Lung (tissue), 11 donors: ENCODE measurements at regions not wholly inside any gene's neighbourhood (a gene's known extent, or its start where the extent isn't known, plus 50 kb on each side); places are given as distances from the start of the nearest gene placed in this dataset.

Source experiments
- ATAC-seq: fragments of 200-7000 bp; cut with Tn5 transposase; one replicate; pipeline ENCODE4 v1.9.1; 2020; ENCODE audit warnings: moderate number of reproducible peaks; ENCODE audit not compliant: insufficient read depth, low FRiP score
- DNase-seq, 3 donors: peaks; one replicate each; pipeline ENCODE4 v3.0.0-alpha.2; 2013 to 2017
- H3K27ac ChIP-seq, 2 donors: one replicate each; pipeline ENCODE4 v1.5.1; 2013; ENCODE audit warnings: mild to moderate bottlenecking in 2 of 2, moderate library complexity in 2 of 2, control low read depth in 1 of 2, inconsistent platforms in 1 of 2, low read depth in 1 of 2, low read length in 1 of 2
- H3K27me3 ChIP-seq, 3 donors: one replicate each; pipeline ENCODE4 v1.5.1; 2013; ENCODE audit warnings: low read length in 2 of 3; ENCODE audit not compliant: control insufficient read depth in 3 of 3, insufficient read depth in 3 of 3
- H3K36me3 ChIP-seq, 4 donors: one replicate each; pipeline ENCODE4 v1.5.1; 2013; ENCODE audit warnings: low read length in 4 of 4, mild to moderate bottlenecking in 1 of 4, moderate library complexity in 1 of 4; ENCODE audit not compliant: control insufficient read depth in 4 of 4, insufficient read depth in 4 of 4
- H3K4me1 ChIP-seq, 5 donors: one replicate each; pipeline ENCODE4 v1.5.1; 2013; ENCODE audit warnings: low read length in 5 of 5, mild to moderate bottlenecking in 2 of 5, moderate library complexity in 1 of 5; ENCODE audit not compliant: control insufficient read depth in 5 of 5, insufficient read depth in 5 of 5
- H3K4me3 ChIP-seq: one replicate; pipeline ENCODE4 v1.5.1; 2013; ENCODE audit warnings: mild to moderate bottlenecking, control low read depth, moderate library complexity
- H3K9ac ChIP-seq, 2 donors: one replicate each; pipeline ENCODE4 v1.5.1; 2013; ENCODE audit warnings: low read length in 2 of 2, control low read depth in 1 of 2; ENCODE audit not compliant: insufficient read depth in 1 of 2
- H3K9me3 ChIP-seq, 4 donors: one replicate each; pipeline ENCODE4 v1.5.1; 2013; ENCODE audit warnings: low read length in 3 of 4, mild to moderate bottlenecking in 1 of 4, moderate library complexity in 1 of 4; ENCODE audit not compliant: control insufficient read depth in 4 of 4, insufficient read depth in 3 of 4
- WGBS, 2 donors: extraction: QIAGEN DNeasy Blood & Tissue Kit; methylation state at CpG; one replicate each; pipeline ENCODE4 v1.1.7; 2013; 5-methylcytosine and 5-hydroxymethylcytosine counted together
- TF ChIP-seq, protein P1 (sequence below): IDR thresholded peaks from 2 replicates; pipeline ENCODE4 v1.5.1; 2012; ENCODE audit warnings: mild to moderate bottlenecking; ENCODE audit errors: control extremely low read depth, extremely low read depth
- donor health status: control.
- donor health status: control.
- donor health status: Bipolar disorder and iron deficiency.
- donor health status: healthy.
- donor health status: DM: yes; HTN: yes; CAD: no.

DNA sequence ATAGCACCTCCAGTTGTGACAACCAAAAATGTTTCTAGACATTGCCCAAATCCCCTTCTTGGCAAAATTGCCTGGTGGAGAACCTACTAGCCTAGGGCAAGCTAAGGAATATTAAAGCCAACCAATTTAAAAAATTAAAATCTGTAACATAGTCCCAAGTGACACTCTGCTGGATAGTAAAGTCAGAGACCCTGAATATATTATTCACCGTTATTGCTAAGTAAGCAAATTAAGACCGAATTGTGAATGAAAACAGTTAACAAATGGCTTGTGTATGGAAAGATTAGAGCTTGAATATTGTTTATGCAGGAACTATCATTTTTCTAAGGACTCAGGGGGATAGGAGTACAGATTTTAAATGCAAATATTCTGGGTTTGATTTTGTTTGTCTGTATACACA lies 208.1 kb downstream of the DMAC1 start:
- 89 to 90% methylated on average over 2 of the region's 2 CpGs for WGBS, 2 donors
- Histone ChIP-seq H3K9me3 (peaks cover 0 to 14% (median 3%) of the 10 kb centered on the region in 4 donors), H3K4me3 (no peak overlapping the region), H3K9ac (no peak overlapping the region), H3K36me3 (no peaks in the 10 kb centered on the region), H3K4me1 (no peaks in the 10 kb centered on the region), H3K27ac (no peak overlapping the region), H3K27me3 (no peaks in the 10 kb centered on the region)
- TF ChIP-seq, protein P1, sequence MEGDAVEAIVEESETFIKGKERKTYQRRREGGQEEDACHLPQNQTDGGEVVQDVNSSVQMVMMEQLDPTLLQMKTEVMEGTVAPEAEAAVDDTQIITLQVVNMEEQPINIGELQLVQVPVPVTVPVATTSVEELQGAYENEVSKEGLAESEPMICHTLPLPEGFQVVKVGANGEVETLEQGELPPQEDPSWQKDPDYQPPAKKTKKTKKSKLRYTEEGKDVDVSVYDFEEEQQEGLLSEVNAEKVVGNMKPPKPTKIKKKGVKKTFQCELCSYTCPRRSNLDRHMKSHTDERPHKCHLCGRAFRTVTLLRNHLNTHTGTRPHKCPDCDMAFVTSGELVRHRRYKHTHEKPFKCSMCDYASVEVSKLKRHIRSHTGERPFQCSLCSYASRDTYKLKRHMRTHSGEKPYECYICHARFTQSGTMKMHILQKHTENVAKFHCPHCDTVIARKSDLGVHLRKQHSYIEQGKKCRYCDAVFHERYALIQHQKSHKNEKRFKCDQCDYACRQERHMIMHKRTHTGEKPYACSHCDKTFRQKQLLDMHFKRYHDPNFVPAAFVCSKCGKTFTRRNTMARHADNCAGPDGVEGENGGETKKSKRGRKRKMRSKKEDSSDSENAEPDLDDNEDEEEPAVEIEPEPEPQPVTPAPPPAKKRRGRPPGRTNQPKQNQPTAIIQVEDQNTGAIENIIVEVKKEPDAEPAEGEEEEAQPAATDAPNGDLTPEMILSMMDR, result no peak
- ATAC-seq, result no peak
- DNase-seq, result no peak

DNA sequence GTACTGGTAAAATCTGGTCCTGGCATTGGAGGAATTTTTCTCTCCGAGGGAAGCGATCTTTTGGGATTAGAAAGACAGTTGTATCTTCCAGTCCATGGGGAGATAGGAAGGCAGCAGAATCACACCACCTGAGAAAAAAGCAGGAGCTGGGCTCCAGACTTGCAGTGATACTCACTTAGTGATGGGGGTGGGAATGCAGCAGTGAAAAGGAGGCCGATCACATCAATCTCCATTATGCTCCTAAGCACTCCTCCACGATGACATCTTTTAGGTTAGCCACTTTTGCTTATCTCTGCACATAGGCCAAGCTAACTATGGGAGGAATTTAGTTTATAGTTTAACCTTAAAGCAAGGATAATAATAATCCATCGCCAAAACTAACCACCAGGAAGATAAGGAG lies 219.0 kb downstream of the DMAC1 start:
- ATAC-seq (no peak), DNase-seq (no peak)
- no peaks in the 10 kb centered on the region for H3K9me3 ChIP-seq
- no peaks in the 10 kb centered on the region for H3K4me1 ChIP-seq
- no peak overlapping the region for H3K4me3 ChIP-seq
- no peak overlapping the region for H3K9ac ChIP-seq
- H3K27me3 ChIP-seq, result no peaks in the 10 kb centered on the region
- TF ChIP-seq, protein P1, result no peak
- WGBS, 2 donors, result 61 to 93% methylated on average over 5 of the region's 5 CpGs
- H3K36me3 ChIP-seq, result no peaks in the 10 kb centered on the region
- no peak overlapping the region for H3K27ac ChIP-seq

DNA sequence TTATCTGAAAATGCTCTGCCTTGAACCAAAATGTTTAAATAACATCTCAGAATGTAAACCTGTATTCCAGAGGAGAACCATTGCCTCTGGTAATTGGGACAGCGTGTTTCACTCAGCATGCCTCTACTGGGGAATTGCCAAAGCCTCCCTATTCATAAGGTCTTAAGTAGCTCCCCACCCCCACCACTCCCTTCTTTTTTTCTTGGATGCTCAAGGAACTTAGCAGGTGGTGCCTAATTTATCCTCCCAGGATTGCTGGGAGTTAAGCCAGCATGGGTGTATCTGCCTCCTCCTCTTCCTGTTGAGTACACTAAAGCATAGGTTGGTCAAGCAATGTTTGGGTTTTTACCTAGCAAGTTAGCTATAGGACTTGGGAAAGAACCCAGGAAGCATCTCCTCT lies 220.2 kb downstream of the DMAC1 start:
- WGBS, 2 donors, result 85 to 91% methylated on average over 1 of the region's 1 CpG
- no peak for DNase-seq
- TF ChIP-seq, protein P1, result no peak

DNA sequence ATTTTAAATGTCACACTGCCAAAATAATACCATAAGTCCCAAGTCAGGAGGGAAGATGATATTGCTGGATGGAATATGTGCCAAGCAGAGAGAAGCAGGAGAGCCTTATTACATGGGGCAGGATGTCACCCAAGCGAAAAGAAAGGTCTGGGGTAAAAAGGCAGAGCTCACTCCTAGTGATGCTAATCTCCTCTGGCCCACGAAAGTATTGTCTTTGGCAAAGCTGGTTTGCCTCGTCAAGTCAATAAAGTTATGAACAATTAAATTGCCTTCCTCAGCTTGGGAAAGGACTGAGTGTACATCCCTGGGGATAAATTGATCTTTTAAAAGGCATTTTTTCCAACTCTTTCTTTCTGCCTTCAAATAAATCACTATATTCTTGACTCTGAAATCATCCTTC lies 220.6 kb downstream of the DMAC1 start:
- H3K27ac ChIP-seq, result no peak overlapping the region
- no peak overlapping the region for H3K4me3 ChIP-seq
- DNase-seq, result no peak
- H3K9me3 ChIP-seq, result no peaks in the 10 kb centered on the region
- ATAC-seq, result no peak
- no peaks in the 10 kb centered on the region for H3K27me3 ChIP-seq
- 77 to 84% methylated on average over 3 of the region's 3 CpGs for WGBS, 2 donors
- no peak overlapping the region for H3K9ac ChIP-seq
- no peaks in the 10 kb centered on the region for H3K36me3 ChIP-seq
- H3K4me1 ChIP-seq, result no peaks in the 10 kb centered on the region
- TF ChIP-seq, protein P1, result no peak

More for the DNA sequence above, 220.2 kb downstream of the DMAC1 start:
- Histone ChIP-seq H3K36me3 (no peaks in the 10 kb centered on the region), H3K27me3 (no peaks in the 10 kb centered on the region), H3K4me1 (no peaks in the 10 kb centered on the region), H3K9ac (no peak overlapping the region), H3K9me3 (no peaks in the 10 kb centered on the region), H3K4me3 (no peak overlapping the region), H3K27ac (no peak overlapping the region)
- no peak for ATAC-seq
